ENCODE measurements at regions not wholly inside any gene's neighbourhood (a gene's known extent, or its start where the extent isn't known, plus 50 kb on each side); places are given as distances from the start of the nearest gene placed in this dataset.

- TF ChIP-seq MYBL2 (CRISPR knock-in tag; IDR thresholded peaks at IDR 0.05) (no peak), ZNF138 (CRISPR knock-in tag; conservative IDR thresholded peaks at IDR 0.05) (no peak), ZSCAN18 (CRISPR knock-in tag; IDR thresholded peaks at IDR 0.05) (no peak), CTCF (IDR thresholded peaks at IDR 0.05) (no peak), EMX1 (CRISPR knock-in tag; IDR thresholded peaks at IDR 0.05) (no peak), ZNF263 (CRISPR knock-in tag; IDR thresholded peaks at IDR 0.05; ENCODE audit: low read depth) (no peak), FOXP1 (CRISPR knock-in tag; IDR thresholded peaks at IDR 0.05; ENCODE audit: borderline replicate concordance) (no peak), ELF4 (CRISPR knock-in tag; IDR thresholded peaks at IDR 0.05; ENCODE audit: low read depth) (no peak), ZNF671 (CRISPR knock-in tag; IDR thresholded peaks at IDR 0.05) (no peak), IRF2 (CRISPR knock-in tag; IDR thresholded peaks at IDR 0.05; ENCODE audit: borderline replicate concordance, low read depth) (no peak)
Observed at GRCh38 chr3:95302044-95302443, 1239.2 kb downstream of the NSUN3 start.

Data from WTC11 (cell line).